ENCODE measurements at regions not wholly inside any gene's neighbourhood (a gene's known extent, or its start where the extent isn't known, plus 50 kb on each side); places are given as distances from the start of the nearest gene placed in this dataset.

DNA sequence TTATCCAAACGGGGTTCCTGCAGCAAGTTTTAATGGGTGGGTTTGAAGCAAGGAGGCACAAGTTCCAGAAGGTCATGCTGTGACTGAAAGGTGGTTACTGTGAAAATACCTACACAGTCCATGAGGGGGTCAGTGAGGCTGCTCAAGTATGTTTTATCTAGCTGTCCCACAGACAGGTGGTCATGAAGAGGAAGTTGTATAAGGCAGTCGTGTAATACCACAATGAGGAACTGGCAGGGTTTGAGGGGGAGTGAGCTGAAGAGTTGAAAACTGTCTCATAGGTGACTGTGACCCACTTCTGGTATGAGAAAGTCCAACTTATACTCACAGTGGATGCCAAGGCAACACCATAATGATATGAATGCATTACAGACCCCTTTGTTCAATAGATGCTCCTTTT is 856.8 kb downstream of the OTOL1 start:
- H3K4me3 ChIP-seq (ENCODE audit: low read depth, low read length): no peak overlapping the region
- H3K27ac ChIP-seq (ENCODE audit: low read depth, low read length): no peak overlapping the region

GRCh38 chr3:162354356-162354755 is 857.7 kb downstream of the OTOL1 start:
- Histone ChIP-seq H3K9ac (ENCODE audit: low read length) (no peak overlapping the region), H3K4me3 (ENCODE audit: low read depth, low read length) (no peak overlapping the region), H3K36me3 (ENCODE audit: control insufficient read depth, insufficient read depth, low read length) (no peaks in the 10 kb centered on the region), H3K4me1 (ENCODE audit: control insufficient read depth, insufficient read depth, low read length) (no peaks in the 10 kb centered on the region), H3K27me3 (ENCODE audit: control insufficient read depth, insufficient read depth, low read length) (no peaks in the 10 kb centered on the region), H3K9me3 (ENCODE audit: control insufficient read depth, insufficient read depth, low read depth, low read length) (no peaks in the 10 kb centered on the region), H3K27ac (ENCODE audit: low read depth, low read length) (no peak overlapping the region)

More for the DNA sequence above, 856.8 kb downstream of the OTOL1 start:
- no peak overlapping the region for H3K9ac ChIP-seq (ENCODE audit: low read length)
- no peaks in the 10 kb centered on the region for H3K27me3 ChIP-seq (ENCODE audit: control insufficient read depth, insufficient read depth, low read length)
- no peaks in the 10 kb centered on the region for H3K36me3 ChIP-seq (ENCODE audit: control insufficient read depth, insufficient read depth, low read length)
- no peaks in the 10 kb centered on the region for H3K9me3 ChIP-seq (ENCODE audit: control insufficient read depth, insufficient read depth, low read depth, low read length)
- H3K4me1 ChIP-seq (ENCODE audit: control insufficient read depth, insufficient read depth, low read length): no peaks in the 10 kb centered on the region

DNA sequence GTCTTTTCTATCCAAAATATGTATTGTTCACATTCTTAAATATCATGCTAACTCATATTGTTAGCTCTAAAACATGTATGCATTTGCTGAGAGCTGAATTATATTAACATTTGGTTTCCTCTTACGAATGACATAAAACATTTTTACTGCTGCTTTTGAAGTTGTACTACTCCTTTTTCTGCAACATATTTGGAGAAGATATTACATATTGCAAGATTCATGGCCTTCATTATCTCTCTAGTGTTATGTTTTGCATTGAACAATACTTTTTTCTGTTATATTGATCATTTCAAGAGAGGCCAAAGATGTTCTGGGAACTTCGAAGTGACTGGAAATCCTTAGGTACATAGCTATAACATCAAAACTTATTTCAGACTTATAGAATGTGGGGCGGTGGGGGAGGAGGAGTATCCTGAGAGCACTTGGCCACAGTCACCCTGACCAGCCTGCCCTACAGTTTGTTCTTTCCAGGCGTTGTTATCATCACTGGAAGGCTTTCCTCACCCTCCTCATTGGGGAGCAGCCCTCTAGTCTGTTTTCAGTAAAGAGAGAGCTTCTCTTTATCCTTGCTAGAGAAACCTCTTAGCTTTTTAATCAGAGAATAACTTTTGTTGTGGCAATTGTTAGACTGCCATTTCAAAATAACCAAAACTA is 868.6 kb downstream of the OTOL1 start:
- Histone ChIP-seq H3K27ac (ENCODE audit: low read depth, low read length) (no peak overlapping the region), H3K27me3 (ENCODE audit: control insufficient read depth, insufficient read depth, low read length) (no peaks in the 10 kb centered on the region), H3K4me3 (ENCODE audit: low read depth, low read length) (no peak overlapping the region), H3K36me3 (ENCODE audit: control insufficient read depth, insufficient read depth, low read length) (no peaks in the 10 kb centered on the region), H3K4me1 (ENCODE audit: control insufficient read depth, insufficient read depth, low read length) (peaks cover 1% of the 10 kb centered on the region; the same call in 1 of the 2 replicates), H3K9ac (ENCODE audit: low read length) (no peak overlapping the region), H3K9me3 (ENCODE audit: control insufficient read depth, insufficient read depth, low read depth, low read length) (no peaks in the 10 kb centered on the region)

DNA sequence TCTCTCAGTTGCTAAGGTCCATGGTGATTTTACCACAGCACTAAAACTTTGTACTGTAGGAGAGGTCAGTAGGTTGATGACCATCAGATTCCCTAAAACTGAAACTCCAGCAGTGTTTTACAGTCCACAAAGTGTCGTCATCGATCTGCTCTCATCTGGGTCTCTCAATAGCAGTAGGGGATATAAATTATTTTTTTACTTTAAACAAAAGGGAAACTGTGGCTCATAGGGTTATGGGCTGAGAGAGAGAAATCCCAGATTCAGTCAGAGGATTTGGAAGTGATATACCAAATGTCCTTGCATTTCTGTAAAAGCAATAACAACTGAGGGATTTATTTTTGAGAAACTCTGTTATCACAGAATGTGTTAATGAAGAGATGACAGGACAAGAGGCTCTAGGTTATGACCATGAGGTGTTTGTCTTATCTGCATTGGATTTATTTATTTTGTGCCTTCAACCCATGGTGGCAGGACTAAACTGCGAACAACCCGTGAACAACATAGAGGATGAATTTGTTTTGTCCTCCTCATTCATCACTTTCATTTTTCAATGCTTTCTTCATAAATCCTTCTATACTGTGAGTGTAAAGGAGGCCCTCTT is 869.7 kb downstream of the OTOL1 start:
- H3K27me3 ChIP-seq (ENCODE audit: control insufficient read depth, insufficient read depth, low read length): no peaks in the 10 kb centered on the region
- H3K4me3 ChIP-seq (ENCODE audit: low read depth, low read length): no peak overlapping the region
- no peak overlapping the region for H3K9ac ChIP-seq (ENCODE audit: low read length)
- no peak overlapping the region for H3K27ac ChIP-seq (ENCODE audit: low read depth, low read length)
- no peaks in the 10 kb centered on the region for H3K36me3 ChIP-seq (ENCODE audit: control insufficient read depth, insufficient read depth, low read length)
- H3K4me1 ChIP-seq (ENCODE audit: control insufficient read depth, insufficient read depth, low read length): peaks cover 4% of the 10 kb centered on the region; the same call in 1 of the 2 replicates
- no peaks in the 10 kb centered on the region for H3K9me3 ChIP-seq (ENCODE audit: control insufficient read depth, insufficient read depth, low read depth, low read length)

DNA sequence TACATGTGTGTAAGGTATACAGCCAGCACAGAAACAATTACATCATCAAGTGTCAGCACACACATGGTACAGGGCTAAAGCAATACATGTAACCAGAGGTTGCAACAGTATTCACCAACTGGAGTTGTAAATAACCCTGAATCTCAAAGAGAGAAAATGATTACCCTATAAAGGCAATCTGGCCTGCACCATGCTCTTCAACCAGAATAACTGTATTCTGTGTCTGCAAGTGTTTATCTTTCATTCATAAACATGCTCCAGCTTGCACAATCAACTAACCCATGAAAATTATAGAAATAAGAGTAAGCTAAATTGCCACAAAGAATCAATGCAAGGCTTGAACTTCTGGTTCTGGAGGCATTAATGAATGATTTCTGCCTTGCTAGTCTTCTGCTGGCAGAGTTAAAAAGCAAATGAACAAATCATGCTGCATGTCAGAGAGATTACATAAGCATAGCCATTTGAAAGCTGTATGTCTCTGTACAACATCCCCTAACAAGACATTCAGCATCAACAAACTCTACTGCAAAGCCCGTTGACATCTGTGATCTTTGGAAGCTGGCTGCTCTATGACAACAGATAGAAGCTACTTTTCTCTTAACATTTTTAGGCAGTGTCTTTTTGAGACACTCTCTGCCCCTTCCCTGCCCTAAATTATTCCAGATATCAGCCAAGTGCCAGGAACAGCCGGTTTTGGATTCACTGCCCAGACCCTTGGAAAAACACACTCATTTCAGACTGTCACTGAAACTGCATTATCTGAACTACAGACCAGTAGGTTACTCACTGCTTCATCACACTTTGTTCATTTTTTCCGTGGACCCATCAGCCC is 871.0 kb downstream of the OTOL1 start:
- no peak overlapping the region for H3K4me3 ChIP-seq (ENCODE audit: low read depth, low read length)
- H3K27ac ChIP-seq (ENCODE audit: low read depth, low read length): no peak overlapping the region
- no peaks in the 10 kb centered on the region for H3K36me3 ChIP-seq (ENCODE audit: control insufficient read depth, insufficient read depth, low read length)
- no peak overlapping the region for H3K9ac ChIP-seq (ENCODE audit: low read length)
- no peaks in the 10 kb centered on the region for H3K9me3 ChIP-seq (ENCODE audit: control insufficient read depth, insufficient read depth, low read depth, low read length)
- H3K4me1 ChIP-seq (ENCODE audit: control insufficient read depth, insufficient read depth, low read length): peaks cover 4% of the 10 kb centered on the region; the same call in 1 of the 2 replicates
- H3K27me3 ChIP-seq (ENCODE audit: control insufficient read depth, insufficient read depth, low read length): no peaks in the 10 kb centered on the region

GRCh38 chr3:162368417-162368816 is 871.8 kb downstream of the OTOL1 start:
- H3K4me1 ChIP-seq (ENCODE audit: control insufficient read depth, insufficient read depth, low read length): peaks cover 4% of the 10 kb centered on the region; the same call in 1 of the 2 replicates
- H3K9me3 ChIP-seq (ENCODE audit: control insufficient read depth, insufficient read depth, low read depth, low read length): 0 out of 2 replicates have a peak, but pooled peaks cover 3% of the 10 kb centered on the region
- no peak overlapping the region for H3K27ac ChIP-seq (ENCODE audit: low read depth, low read length)
- no peak overlapping the region for H3K4me3 ChIP-seq (ENCODE audit: low read depth, low read length)
- no peak overlapping the region for H3K9ac ChIP-seq (ENCODE audit: low read length)
- H3K36me3 ChIP-seq (ENCODE audit: control insufficient read depth, insufficient read depth, low read length): no peaks in the 10 kb centered on the region
- no peaks in the 10 kb centered on the region for H3K27me3 ChIP-seq (ENCODE audit: control insufficient read depth, insufficient read depth, low read length)

GRCh38 chr3:162369306-162369705 is 872.7 kb downstream of the OTOL1 start:
- Histone ChIP-seq H3K36me3 (ENCODE audit: control insufficient read depth, insufficient read depth, low read length) (no peaks in the 10 kb centered on the region), H3K27ac (ENCODE audit: low read depth, low read length) (no peak overlapping the region), H3K4me1 (ENCODE audit: control insufficient read depth, insufficient read depth, low read length) (peaks cover 4% of the 10 kb centered on the region; the same call in 1 of the 2 replicates), H3K27me3 (ENCODE audit: control insufficient read depth, insufficient read depth, low read length) (no peaks in the 10 kb centered on the region), H3K4me3 (ENCODE audit: low read depth, low read length) (no peak overlapping the region), H3K9me3 (ENCODE audit: control insufficient read depth, insufficient read depth, low read depth, low read length) (peaks cover 8% of the 10 kb centered on the region), H3K9ac (ENCODE audit: low read length) (no peak overlapping the region)

DNA sequence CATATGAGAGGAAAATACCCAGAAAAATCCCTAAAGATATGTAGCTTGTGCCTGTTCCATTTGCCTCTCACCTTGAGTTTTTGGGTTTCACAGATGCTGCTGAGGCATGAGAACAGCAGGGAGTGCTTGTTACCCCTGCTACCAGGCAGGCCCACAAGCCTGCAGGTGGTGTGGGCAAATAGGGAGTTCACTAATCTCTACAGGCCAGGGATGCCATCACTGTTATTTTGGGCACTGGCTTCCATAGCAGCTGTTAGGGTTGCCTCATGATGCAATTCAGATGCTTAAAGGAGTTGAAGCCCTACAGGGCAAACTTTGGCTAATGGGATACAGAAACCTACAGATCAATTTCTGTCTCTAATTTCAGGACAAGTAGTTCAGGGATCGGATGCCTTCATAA is 873.5 kb downstream of the OTOL1 start:
- peaks cover 4% of the 10 kb centered on the region; the same call in 1 of the 2 replicates for H3K4me1 ChIP-seq (ENCODE audit: control insufficient read depth, insufficient read depth, low read length)
- no peak overlapping the region for H3K27ac ChIP-seq (ENCODE audit: low read depth, low read length)
- no peaks in the 10 kb centered on the region for H3K36me3 ChIP-seq (ENCODE audit: control insufficient read depth, insufficient read depth, low read length)
- peaks cover 8% of the 10 kb centered on the region for H3K9me3 ChIP-seq (ENCODE audit: control insufficient read depth, insufficient read depth, low read depth, low read length)
- H3K27me3 ChIP-seq (ENCODE audit: control insufficient read depth, insufficient read depth, low read length): no peaks in the 10 kb centered on the region
- no peak overlapping the region for H3K9ac ChIP-seq (ENCODE audit: low read length)
- no peak overlapping the region for H3K4me3 ChIP-seq (ENCODE audit: low read depth, low read length)

DNA sequence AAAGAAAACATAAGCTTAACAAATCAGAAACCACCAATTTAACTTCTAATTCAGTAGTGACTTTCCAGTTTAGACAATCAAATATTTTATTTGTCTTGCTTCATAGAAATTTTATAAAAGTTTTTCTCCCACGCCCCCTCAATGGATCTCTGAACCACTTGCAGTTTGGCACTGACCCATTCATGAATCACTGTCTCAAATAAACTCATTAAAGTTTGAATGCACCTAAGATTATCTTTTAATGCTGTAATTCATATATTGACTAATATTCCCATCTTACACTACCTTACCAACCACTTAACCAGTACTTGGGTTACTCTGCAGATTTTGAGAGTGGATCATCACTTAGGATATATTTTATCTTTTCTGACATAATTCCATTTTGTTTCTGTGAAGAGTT is 880.2 kb downstream of the OTOL1 start:
- Histone ChIP-seq H3K4me1 (ENCODE audit: control insufficient read depth, insufficient read depth, low read length) (no peaks in the 10 kb centered on the region), H3K27ac (ENCODE audit: low read depth, low read length) (no peak overlapping the region), H3K9me3 (ENCODE audit: control insufficient read depth, insufficient read depth, low read depth, low read length) (peaks cover 14% of the 10 kb centered on the region), H3K36me3 (ENCODE audit: control insufficient read depth, insufficient read depth, low read length) (no peaks in the 10 kb centered on the region), H3K27me3 (ENCODE audit: control insufficient read depth, insufficient read depth, low read length) (no peaks in the 10 kb centered on the region), H3K9ac (ENCODE audit: low read length) (no peak overlapping the region), H3K4me3 (ENCODE audit: low read depth, low read length) (no peak overlapping the region)

DNA sequence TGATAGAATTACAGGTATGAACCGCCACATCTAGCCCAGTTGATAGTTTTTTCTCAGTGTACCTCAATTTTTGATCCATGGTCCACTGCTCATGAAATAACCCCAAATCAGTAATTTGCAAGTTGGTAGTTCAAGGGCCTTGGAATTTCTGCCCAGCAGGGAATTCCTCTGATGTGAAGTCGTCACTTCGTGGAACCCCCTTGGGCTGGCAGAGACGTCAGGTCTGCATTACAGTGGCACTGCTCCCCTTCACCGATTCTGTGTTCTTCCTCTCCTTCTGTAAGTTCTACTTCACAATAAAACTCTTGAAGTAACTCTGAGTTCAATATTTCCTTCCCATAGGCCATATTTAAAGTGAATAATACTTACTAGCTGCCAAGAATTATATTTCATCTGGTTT is 881.0 kb downstream of the OTOL1 start:
- H3K4me1 ChIP-seq (ENCODE audit: control insufficient read depth, insufficient read depth, low read length): no peaks in the 10 kb centered on the region
- H3K9me3 ChIP-seq (ENCODE audit: control insufficient read depth, insufficient read depth, low read depth, low read length): peaks cover 14% of the 10 kb centered on the region
- no peak overlapping the region for H3K4me3 ChIP-seq (ENCODE audit: low read depth, low read length)
- H3K27ac ChIP-seq (ENCODE audit: low read depth, low read length): no peak overlapping the region
- H3K9ac ChIP-seq (ENCODE audit: low read length): no peak overlapping the region
- no peaks in the 10 kb centered on the region for H3K36me3 ChIP-seq (ENCODE audit: control insufficient read depth, insufficient read depth, low read length)
- H3K27me3 ChIP-seq (ENCODE audit: control insufficient read depth, insufficient read depth, low read length): no peaks in the 10 kb centered on the region

GRCh38 chr3:162385387-162385786 is 888.8 kb downstream of the OTOL1 start:
- Histone ChIP-seq H3K9me3 (ENCODE audit: control insufficient read depth, insufficient read depth, low read depth, low read length) (no peaks in the 10 kb centered on the region), H3K4me3 (ENCODE audit: low read depth, low read length) (no peak overlapping the region), H3K9ac (ENCODE audit: low read length) (no peak overlapping the region), H3K36me3 (ENCODE audit: control insufficient read depth, insufficient read depth, low read length) (no peaks in the 10 kb centered on the region), H3K27ac (ENCODE audit: low read depth, low read length) (no peak overlapping the region), H3K4me1 (ENCODE audit: control insufficient read depth, insufficient read depth, low read length) (no peaks in the 10 kb centered on the region), H3K27me3 (ENCODE audit: control insufficient read depth, insufficient read depth, low read length) (no peaks in the 10 kb centered on the region)
